K562 (cell line): ENCODE measurements at regions not wholly inside any gene's neighbourhood (a gene's known extent, or its start where the extent isn't known, plus 50 kb on each side); places are given as distances from the start of the nearest gene placed in this dataset.

ENCODE experiments used
- ATAC-seq: fragments of 200-7000 bp; cut with Tn5 transposase; 3 replicates; pipeline ENCODE4 v1.9.1; 2020; ENCODE audit warnings: moderate library complexity
- BruUV-seq: library from RNA; stranded (reverse); fragments of 400-500 nt; replicated peaks from 2 replicates; lab custom pipeline; 2021; lab: Mats Ljungman, UMichigan
- CTCF ChIA-PET: fragments of 300-600 bp; formaldehyde crosslinking; extraction: SDS; loops from one replicate; lab custom pipeline; 2021; ENCODE audit warnings: low intra/inter-chr PET ratio; lab: Yijun Ruan, JAX
- POLR2A ChIA-PET: fragments of 300-600, 350-650 bp; sonication (Branson Sonifier 250); formaldehyde crosslinking; extraction: SDS; loops from one replicate; lab custom pipeline; 2021; ENCODE audit warnings: antibody characterized with exemption, inconsistent platforms; lab: Yijun Ruan, JAX
- DNase-seq, 4 experiments: peaks; one replicate each; pipeline versions ENCODE4 v3.0.0 to v3.0.0-alpha.2; 2011 to 2018; ENCODE audit warnings: low spot score in 3 of 4, mixed read lengths in 3 of 4; ENCODE audit errors: extremely low read depth in 1 of 4
- FAIRE-seq: peaks from 2 replicates; lab custom pipeline; 2011; peaks lifted over from hg19 to GRCh38; lab: Jason Lieb, UNC
- H2AFZ ChIP-seq: 2 replicates; pipeline ENCODE4 v1.6.0; 2011; ENCODE audit warnings: low read depth, low read length, control low read depth, inconsistent platforms
- H3K27ac ChIP-seq: fragments of 200-600 bp; 3 replicates; pipeline ENCODE4 v1.8.0; 2011; ENCODE audit warnings: low read depth, mild to moderate bottlenecking, control low read depth, inconsistent platforms, low read length, moderate library complexity, mixed read lengths; ENCODE audit errors: extremely low read depth
- H3K27me3 ChIP-seq, 2 experiments: fragments of 300-600 bp in 1 of 2; 2 replicates in 1 of 2; 3 replicates in 1 of 2; pipeline versions ENCODE4 v1.6.0 to v1.8.0; 2011; ENCODE audit warnings: inconsistent platforms in 2 of 2, low read length in 2 of 2, mild to moderate bottlenecking in 1 of 2, mixed read lengths in 1 of 2, moderate library complexity in 1 of 2; ENCODE audit not compliant: control insufficient read depth in 2 of 2, insufficient read depth in 2 of 2
- H3K36me3 ChIP-seq: fragments of 300-600 bp; 3 replicates; pipeline ENCODE4 v1.8.0; 2011; ENCODE audit warnings: mild to moderate bottlenecking, low read length, inconsistent platforms; ENCODE audit not compliant: control insufficient read depth, insufficient read depth
- H3K4me1 ChIP-seq, 2 experiments: fragments of 200-600 bp in 1 of 2; replicated peaks in 1 of 2; 2 replicates in 1 of 2; 3 replicates in 1 of 2; pipeline versions ENCODE4 v1.5.1 to v1.8.0; 2011; ENCODE audit warnings: inconsistent platforms in 2 of 2, low read length in 2 of 2, mild to moderate bottlenecking in 1 of 2, mixed read lengths in 1 of 2, moderate library complexity in 1 of 2; ENCODE audit not compliant: control insufficient read depth in 2 of 2, insufficient read depth in 2 of 2
- H3K4me2 ChIP-seq: 2 replicates; pipeline ENCODE4 v1.6.1; 2011; ENCODE audit warnings: low read length, control low read depth, inconsistent platforms, mixed read lengths; ENCODE audit not compliant: insufficient read depth
- H3K4me3 ChIP-seq: fragments of 200-600 bp; sonication (generic), shearing (Covaris generic); 2 replicates; pipeline ENCODE4 v1.5.1; 2016; ENCODE audit warnings: control low read depth, inconsistent platforms
- H3K79me2 ChIP-seq: fragments of 200-600 bp; 3 replicates; pipeline ENCODE4 v1.8.0; 2011; ENCODE audit warnings: low read length, inconsistent platforms; ENCODE audit not compliant: control insufficient read depth, insufficient read depth
- H3K9ac ChIP-seq, 2 experiments: 2 replicates each; pipeline versions ENCODE4 v1.6.0 to v1.6.1; 2011; ENCODE audit warnings: low read depth in 2 of 2, low read length in 2 of 2, control low read depth in 1 of 2, inconsistent platforms in 1 of 2, mild to moderate bottlenecking in 1 of 2, mixed read lengths in 1 of 2; ENCODE audit not compliant: insufficient read depth in 1 of 2
- H3K9me1 ChIP-seq: one replicate; pipeline ENCODE4 v1.6.0; 2011; ENCODE audit warnings: inconsistent platforms, mild to moderate bottlenecking, low read length, moderate library complexity; ENCODE audit not compliant: control insufficient read depth, insufficient read depth
- H3K9me3 ChIP-seq: replicated peaks from 2 replicates; pipeline ENCODE4 v1.5.1; 2011; ENCODE audit warnings: low read depth, low read length, inconsistent platforms; ENCODE audit not compliant: control insufficient read depth, insufficient read depth
- H4K20me1 ChIP-seq: replicated peaks from 2 replicates; pipeline ENCODE4 v1.6.1; 2011; ENCODE audit warnings: low read length, inconsistent platforms, mixed read lengths; ENCODE audit not compliant: control insufficient read depth, insufficient read depth
- BDP1 ChIP-seq: IDR thresholded peaks from 3 replicates; pipeline ENCODE4 v1.6.1; 2011; ENCODE audit not compliant: insufficient read length, insufficient read depth
- ETV6 ChIP-seq, 3 experiments: fragments of 150-350 bp in 1 of 3; sonication (generic) in 1 of 3; formaldehyde crosslinking in 1 of 3; IDR thresholded peaks; 2 replicates each; pipeline versions ENCODE4 v1.6.1 to v1.8.0; 2014 to 2022; ENCODE audit warnings: borderline replicate concordance in 2 of 3, low read depth in 2 of 3, antibody characterized with exemption in 1 of 3, low read length in 1 of 3, mild to moderate bottlenecking in 1 of 3, missing genetic modification reagents in 1 of 3
- HDAC3 ChIP-seq: fragments of 450-650 bp; IDR thresholded peaks from 2 replicates; pipeline ENCODE4 v1.6.1; 2018; ENCODE audit warnings: borderline replicate concordance, mild to moderate bottlenecking, moderate library complexity; ENCODE audit not compliant: partially characterized antibody
- KLF1 ChIP-seq: fragments of 450-650 bp; IDR thresholded peaks from 2 replicates; pipeline ENCODE4 v1.6.1; 2016; ENCODE audit warnings: missing genetic modification characterization, missing compliant biosample characterization
- KLF13 ChIP-seq: fragments of 450-650 bp; IDR thresholded peaks from 2 replicates; pipeline ENCODE4 v1.6.1; 2016; ENCODE audit warnings: missing genetic modification characterization, low read depth, mild to moderate bottlenecking, missing compliant biosample characterization, moderate library complexity, borderline replicate concordance
- NBN ChIP-seq: fragments of 450-650 bp; IDR thresholded peaks from 2 replicates; pipeline ENCODE4 v1.6.1; 2016; ENCODE audit warnings: low read depth, mild to moderate bottlenecking
- NR2C1 ChIP-seq, 2 experiments: fragments of 450-650 bp; IDR thresholded peaks; 2 replicates each; pipeline ENCODE4 v1.6.1; 2017; ENCODE audit warnings: mild to moderate bottlenecking in 2 of 2, antibody characterized with exemption in 1 of 2, inconsistent platforms in 1 of 2, missing compliant biosample characterization in 1 of 2, missing genetic modification characterization in 1 of 2
- SMARCE1 ChIP-seq: fragments of 450-650 bp; IDR thresholded peaks from 2 replicates; pipeline ENCODE4 v1.7.1; 2016; ENCODE audit warnings: mild to moderate bottlenecking
- TAL1 ChIP-seq: fragments of 450-650 bp; IDR thresholded peaks from 2 replicates; pipeline ENCODE4 v1.6.1; 2016; ENCODE audit warnings: mild to moderate bottlenecking
- TBL1XR1 ChIP-seq, 2 experiments: IDR thresholded peaks; 2 replicates each; pipeline ENCODE4 v1.6.1; 2012; ENCODE audit warnings: improper control_type of control experiment in 2 of 2, low read length in 2 of 2, mild to moderate bottlenecking in 1 of 2
- ZBTB1 ChIP-seq: sonication (generic); formaldehyde crosslinking; IDR thresholded peaks from 2 replicates; pipeline ENCODE4 v1.8.1; 2023; ENCODE audit warnings: missing genetic modification reagents, low read depth, mild to moderate bottlenecking, borderline replicate concordance
- ZEB2 ChIP-seq: fragments of 450-650 bp; IDR thresholded peaks from 2 replicates; pipeline ENCODE4 v1.6.1; 2016
- ZNF184 ChIP-seq: sonication (generic); formaldehyde crosslinking; IDR thresholded peaks from 2 replicates; pipeline ENCODE4 v1.5.0; 2020; ENCODE audit warnings: missing genetic modification reagents
- ZNF589 ChIP-seq: fragments of 200-800 bp; sonication (Bioruptor generic); IDR thresholded peaks from 2 replicates; pipeline ENCODE4 v1.6.1; 2016; ENCODE audit warnings: low read depth, missing genetic modification characterization, missing compliant biosample characterization
- ZNF707 ChIP-seq: fragments of 250-450 bp; sonication (Bioruptor Pico); conservative IDR thresholded peaks from 2 replicates; pipeline ENCODE4 v1.8.0; 2022; ENCODE audit warnings: inconsistent platforms, mild to moderate bottlenecking, moderate library complexity
- ZNF778 ChIP-seq: fragments of 450-650 bp; formaldehyde crosslinking; IDR thresholded peaks from 2 replicates; pipeline ENCODE4 v1.4.0; 2020; ENCODE audit warnings: mild to moderate bottlenecking, moderate library complexity
- WGBS: fragments of 100-300 bp; shearing (Covaris generic); methylation state at CpG from one replicate; pipeline ENCODE4 v1.1.6; 2016; ENCODE audit warnings: low coverage, mixed read lengths; ENCODE audit not compliant: insufficient coverage; ENCODE audit errors: missing lambda C conversion rate; 5-methylcytosine and 5-hydroxymethylcytosine counted together
- in situ Hi-C: fragments of 300-500 bp; cut with MboI; formaldehyde crosslinking; loops from 4 replicates; pipeline ENCODE4 v1.15.0; 2018; ENCODE audit warnings: inconsistent platforms, mixed read lengths
- intact Hi-C: fragments of 100-400 bp; cut with micrococcal nuclease; formaldehyde crosslinking; loops from 2 replicates; pipeline ENCODE4 v1.14.2; 2022
- TF ChIP-seq, protein P1 (sequence below): sonication (generic); IDR thresholded peaks from 2 replicates; pipeline ENCODE4 v1.6.1; 2016
- TF ChIP-seq, protein P2 (sequence below): fragments of 250-450 bp; sonication (Bioruptor Pico); IDR thresholded peaks from 2 replicates; pipeline ENCODE4 v1.8.0; 2021; ENCODE audit warnings: borderline replicate concordance, mild to moderate bottlenecking, moderate library complexity; ENCODE audit not compliant: poor library complexity, severe bottlenecking
- TF ChIP-seq, protein P3 (sequence below), 2 experiments: fragments of 450-650 bp; IDR thresholded peaks; 2 replicates each; pipeline ENCODE4 v1.6.1; 2016
- TF ChIP-seq, protein P4 (sequence below): sonication (generic); formaldehyde crosslinking; IDR thresholded peaks from 2 replicates; pipeline ENCODE4 v1.9.0; 2022; ENCODE audit warnings: mild to moderate bottlenecking, missing genetic modification reagents

DNA sequence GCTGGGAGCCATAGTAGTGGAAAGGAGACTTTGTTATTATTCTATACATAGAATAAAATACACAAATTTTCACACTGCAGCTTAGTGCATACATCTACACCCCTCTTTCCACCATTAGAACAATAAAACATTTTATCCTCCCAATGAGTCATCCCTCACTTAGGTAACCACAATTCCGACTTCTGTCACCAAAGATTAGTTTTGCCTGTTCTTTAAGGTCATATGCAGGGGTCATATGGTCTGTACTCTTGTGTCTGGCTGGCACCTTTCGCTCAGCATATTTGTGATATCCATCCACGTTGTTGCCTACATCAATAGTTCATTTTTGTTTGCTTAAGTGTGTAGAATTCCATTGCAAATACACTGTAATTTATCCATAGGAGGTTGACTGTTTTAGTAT is 399.4 kb downstream of the SHQ1 start:
- peak overlapping the region; percentile 80 for H2AFZ ChIP-seq
- ChIA-PET POLR2A (interaction anchor here (0.7 to 1.6 kb wide), 3 partner anchors 9 to 24 kb away, joined by 3 to 6 read pairs (median 4); no protein-coding TSS in a partner anchor), CTCF (no interaction called here)
- no TSS peak for BruUV-seq
- WGBS: 0% methylated on average over 3 of the region's 3 CpGs
- H3K4me3 ChIP-seq: no peak overlapping the region
- peak overlapping the region; percentile 53; the same call in 1 of the 2 replicates for H3K4me2 ChIP-seq
- H3K36me3 ChIP-seq: peaks cover 13% of the 10 kb centered on the region
- H3K4me1 ChIP-seq: peaks cover 27 to 42% of the 10 kb centered on the region in 2 experiments
- intact Hi-C loops (loop anchor here (5.0 to 10.0 kb wide), 5 partner anchors 38 to 366 kb away; no protein-coding TSS in a partner anchor), in situ Hi-C loops (no loop called here)
- ATAC-seq (peak; percentile 50), FAIRE-seq (peak; percentile 86), DNase-seq (peak; percentile 41 to 81 (median 54))
- H3K9me3 ChIP-seq: no peaks in the 10 kb centered on the region
- H3K79me2 ChIP-seq: peaks cover 34% of the 10 kb centered on the region
- H3K27me3 ChIP-seq: no peaks in the 10 kb centered on the region
- peak overlapping the region; percentile 57 to 85; a peak in 3 of 4 replicates for H3K9ac ChIP-seq
- no peaks in the 10 kb centered on the region for H3K9me1 ChIP-seq
- peak overlapping the region; percentile 93 for H3K27ac ChIP-seq
- peaks cover 13% of the 10 kb centered on the region; the same call in 1 of the 2 replicates for H4K20me1 ChIP-seq
- TF ChIP-seq, protein P1, sequence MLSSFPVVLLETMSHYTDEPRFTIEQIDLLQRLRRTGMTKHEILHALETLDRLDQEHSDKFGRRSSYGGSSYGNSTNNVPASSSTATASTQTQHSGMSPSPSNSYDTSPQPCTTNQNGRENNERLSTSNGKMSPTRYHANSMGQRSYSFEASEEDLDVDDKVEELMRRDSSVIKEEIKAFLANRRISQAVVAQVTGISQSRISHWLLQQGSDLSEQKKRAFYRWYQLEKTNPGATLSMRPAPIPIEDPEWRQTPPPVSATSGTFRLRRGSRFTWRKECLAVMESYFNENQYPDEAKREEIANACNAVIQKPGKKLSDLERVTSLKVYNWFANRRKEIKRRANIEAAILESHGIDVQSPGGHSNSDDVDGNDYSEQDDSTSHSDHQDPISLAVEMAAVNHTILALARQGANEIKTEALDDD: peak; percentile 43; the same call in 1 of the 2 replicates
- TF ChIP-seq TBL1XR1 (IDR thresholded peaks at IDR 0.05; ENCODE audit: low read length in 2 of 2): peak in 1 of 2 experiments; percentile 70; a peak in 2 of 4 replicates
- no peak for TF ChIP-seq ZNF778 (CRISPR knock-in tag)
- TF ChIP-seq BDP1: no peak
- TF ChIP-seq NR2C1 (IDR thresholded peaks at IDR 0.05): peak; percentile 68
- peak; percentile 65 for TF ChIP-seq NR2C1 (tag; IDR thresholded peaks at IDR 0.05)
- TF ChIP-seq ZNF184: no peak
- 0 out of 2 replicates have a peak, but pooled peaks have one; percentile 24 for TF ChIP-seq NBN
- no peak for TF ChIP-seq ETV6 (IDR thresholded peaks at IDR 0.05; ENCODE audit: borderline replicate concordance in 1 of 2, low read depth in 2 of 2, low read length in 1 of 2)
- no peak for TF ChIP-seq ETV6 (CRISPR knock-in tag; IDR thresholded peaks at IDR 0.05; ENCODE audit: borderline replicate concordance)
- no peak for TF ChIP-seq KLF13 (tag)
- TF ChIP-seq ZNF589: 0 out of 2 replicates have a peak, but pooled peaks have one; percentile 61
- no peak for TF ChIP-seq KLF1 (tag)
- TF ChIP-seq HDAC3: peak; percentile 66
- TF ChIP-seq, protein P2, sequence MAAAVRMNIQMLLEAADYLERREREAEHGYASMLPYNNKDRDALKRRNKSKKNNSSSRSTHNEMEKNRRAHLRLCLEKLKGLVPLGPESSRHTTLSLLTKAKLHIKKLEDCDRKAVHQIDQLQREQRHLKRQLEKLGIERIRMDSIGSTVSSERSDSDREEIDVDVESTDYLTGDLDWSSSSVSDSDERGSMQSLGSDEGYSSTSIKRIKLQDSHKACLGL (CRISPR knock-in tag): no peak
- TF ChIP-seq ZBTB1 (CRISPR knock-in tag): no peak
- peak; percentile 65 for TF ChIP-seq TAL1
- TF ChIP-seq, protein P3, sequence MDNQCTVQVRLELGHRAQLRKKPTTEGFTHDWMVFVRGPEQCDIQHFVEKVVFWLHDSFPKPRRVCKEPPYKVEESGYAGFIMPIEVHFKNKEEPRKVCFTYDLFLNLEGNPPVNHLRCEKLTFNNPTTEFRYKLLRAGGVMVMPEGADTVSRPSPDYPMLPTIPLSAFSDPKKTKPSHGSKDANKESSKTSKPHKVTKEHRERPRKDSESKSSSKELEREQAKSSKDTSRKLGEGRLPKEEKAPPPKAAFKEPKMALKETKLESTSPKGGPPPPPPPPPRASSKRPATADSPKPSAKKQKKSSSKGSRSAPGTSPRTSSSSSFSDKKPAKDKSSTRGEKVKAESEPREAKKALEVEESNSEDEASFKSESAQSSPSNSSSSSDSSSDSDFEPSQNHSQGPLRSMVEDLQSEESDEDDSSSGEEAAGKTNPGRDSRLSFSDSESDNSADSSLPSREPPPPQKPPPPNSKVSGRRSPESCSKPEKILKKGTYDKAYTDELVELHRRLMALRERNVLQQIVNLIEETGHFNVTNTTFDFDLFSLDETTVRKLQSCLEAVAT (IDR thresholded peaks at IDR 0.05): peak in 1 of 2 experiments; percentile 77; a peak in 2 of 4 replicates
- peak; percentile 91 for TF ChIP-seq SMARCE1
- TF ChIP-seq ZEB2: peak; percentile 34; the same call in 1 of the 2 replicates
- TF ChIP-seq, protein P4, sequence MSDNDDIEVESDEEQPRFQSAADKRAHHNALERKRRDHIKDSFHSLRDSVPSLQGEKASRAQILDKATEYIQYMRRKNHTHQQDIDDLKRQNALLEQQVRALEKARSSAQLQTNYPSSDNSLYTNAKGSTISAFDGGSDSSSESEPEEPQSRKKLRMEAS: no peak
- TF ChIP-seq ZNF707 (CRISPR knock-in tag): no peak
